ENCODE measurements at regions not wholly inside any gene's neighbourhood (a gene's known extent, or its start where the extent isn't known, plus 50 kb on each side); places are given as distances from the start of the nearest gene placed in this dataset.

GRCh38 chr7:112938863-112939573, 147.6 kb downstream of the GPR85 start:
- TF ChIP-seq BRCA1 (IDR thresholded peaks at IDR 0.05; ENCODE audit: low read depth, low read length) (no peak), HDAC6 (IDR thresholded peaks at IDR 0.05; ENCODE audit: low read depth, low read length) (no peak)
